ENCODE measurements at regions not wholly inside any gene's neighbourhood (a gene's known extent, or its start where the extent isn't known, plus 50 kb on each side); places are given as distances from the start of the nearest gene placed in this dataset.

DNA sequence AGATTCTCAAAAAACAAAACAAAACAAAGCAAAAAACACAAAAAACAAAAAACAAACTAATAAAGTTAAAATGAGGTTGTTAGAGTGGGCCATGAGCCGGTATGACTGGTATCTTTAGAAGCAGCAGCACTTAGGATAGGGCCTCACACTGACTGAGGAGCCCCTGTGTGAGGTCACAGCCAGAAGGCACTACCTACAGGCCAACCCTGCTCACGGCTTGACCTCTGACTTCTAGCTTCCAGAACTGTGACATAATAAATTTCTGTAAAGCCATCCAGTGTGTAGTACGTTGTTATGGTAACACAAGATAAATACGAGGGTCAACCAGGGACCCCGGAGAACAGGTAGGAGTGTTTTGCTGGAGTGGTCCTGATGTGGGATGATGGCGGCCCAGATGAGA is 629.6 kb downstream of the VRK1 start:
- TF ChIP-seq RAD21 (IDR thresholded peaks at IDR 0.05; ENCODE audit: low read depth) (no peak), TCF12 (IDR thresholded peaks at IDR 0.05; ENCODE audit: low read depth) (no peak), YY1 (IDR thresholded peaks at IDR 0.05; ENCODE audit: low read depth) (no peak), FOXM1 (IDR thresholded peaks at IDR 0.05; ENCODE audit: borderline replicate concordance, low read depth) (no peak), ZBTB7A (IDR thresholded peaks at IDR 0.05; ENCODE audit: low read depth) (no peak), NFIC (IDR thresholded peaks at IDR 0.05) (no peak), TAF1 (IDR thresholded peaks at IDR 0.05; ENCODE audit: low read depth) (no peak), CEBPB (IDR thresholded peaks at IDR 0.05) (no peak), TEAD4 (IDR thresholded peaks at IDR 0.05) (no peak), EP300 (IDR thresholded peaks at IDR 0.05; ENCODE audit: borderline replicate concordance) (no peak), EGR1 (IDR thresholded peaks at IDR 0.05) (no peak), CREB1 (IDR thresholded peaks at IDR 0.05; ENCODE audit: low read depth) (no peak)
- TF ChIP-seq, protein P1, sequence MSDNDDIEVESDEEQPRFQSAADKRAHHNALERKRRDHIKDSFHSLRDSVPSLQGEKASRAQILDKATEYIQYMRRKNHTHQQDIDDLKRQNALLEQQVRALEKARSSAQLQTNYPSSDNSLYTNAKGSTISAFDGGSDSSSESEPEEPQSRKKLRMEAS (IDR thresholded peaks at IDR 0.05): no peak
- TF ChIP-seq, protein P2, sequence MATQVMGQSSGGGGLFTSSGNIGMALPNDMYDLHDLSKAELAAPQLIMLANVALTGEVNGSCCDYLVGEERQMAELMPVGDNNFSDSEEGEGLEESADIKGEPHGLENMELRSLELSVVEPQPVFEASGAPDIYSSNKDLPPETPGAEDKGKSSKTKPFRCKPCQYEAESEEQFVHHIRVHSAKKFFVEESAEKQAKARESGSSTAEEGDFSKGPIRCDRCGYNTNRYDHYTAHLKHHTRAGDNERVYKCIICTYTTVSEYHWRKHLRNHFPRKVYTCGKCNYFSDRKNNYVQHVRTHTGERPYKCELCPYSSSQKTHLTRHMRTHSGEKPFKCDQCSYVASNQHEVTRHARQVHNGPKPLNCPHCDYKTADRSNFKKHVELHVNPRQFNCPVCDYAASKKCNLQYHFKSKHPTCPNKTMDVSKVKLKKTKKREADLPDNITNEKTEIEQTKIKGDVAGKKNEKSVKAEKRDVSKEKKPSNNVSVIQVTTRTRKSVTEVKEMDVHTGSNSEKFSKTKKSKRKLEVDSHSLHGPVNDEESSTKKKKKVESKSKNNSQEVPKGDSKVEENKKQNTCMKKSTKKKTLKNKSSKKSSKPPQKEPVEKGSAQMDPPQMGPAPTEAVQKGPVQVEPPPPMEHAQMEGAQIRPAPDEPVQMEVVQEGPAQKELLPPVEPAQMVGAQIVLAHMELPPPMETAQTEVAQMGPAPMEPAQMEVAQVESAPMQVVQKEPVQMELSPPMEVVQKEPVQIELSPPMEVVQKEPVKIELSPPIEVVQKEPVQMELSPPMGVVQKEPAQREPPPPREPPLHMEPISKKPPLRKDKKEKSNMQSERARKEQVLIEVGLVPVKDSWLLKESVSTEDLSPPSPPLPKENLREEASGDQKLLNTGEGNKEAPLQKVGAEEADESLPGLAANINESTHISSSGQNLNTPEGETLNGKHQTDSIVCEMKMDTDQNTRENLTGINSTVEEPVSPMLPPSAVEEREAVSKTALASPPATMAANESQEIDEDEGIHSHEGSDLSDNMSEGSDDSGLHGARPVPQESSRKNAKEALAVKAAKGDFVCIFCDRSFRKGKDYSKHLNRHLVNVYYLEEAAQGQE (IDR thresholded peaks at IDR 0.05; ENCODE audit: low read depth): no peak
- TF ChIP-seq, protein P3, sequence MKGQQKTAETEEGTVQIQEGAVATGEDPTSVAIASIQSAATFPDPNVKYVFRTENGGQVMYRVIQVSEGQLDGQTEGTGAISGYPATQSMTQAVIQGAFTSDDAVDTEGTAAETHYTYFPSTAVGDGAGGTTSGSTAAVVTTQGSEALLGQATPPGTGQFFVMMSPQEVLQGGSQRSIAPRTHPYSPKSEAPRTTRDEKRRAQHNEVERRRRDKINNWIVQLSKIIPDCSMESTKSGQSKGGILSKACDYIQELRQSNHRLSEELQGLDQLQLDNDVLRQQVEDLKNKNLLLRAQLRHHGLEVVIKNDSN (IDR thresholded peaks at IDR 0.05): no peak

DNA sequence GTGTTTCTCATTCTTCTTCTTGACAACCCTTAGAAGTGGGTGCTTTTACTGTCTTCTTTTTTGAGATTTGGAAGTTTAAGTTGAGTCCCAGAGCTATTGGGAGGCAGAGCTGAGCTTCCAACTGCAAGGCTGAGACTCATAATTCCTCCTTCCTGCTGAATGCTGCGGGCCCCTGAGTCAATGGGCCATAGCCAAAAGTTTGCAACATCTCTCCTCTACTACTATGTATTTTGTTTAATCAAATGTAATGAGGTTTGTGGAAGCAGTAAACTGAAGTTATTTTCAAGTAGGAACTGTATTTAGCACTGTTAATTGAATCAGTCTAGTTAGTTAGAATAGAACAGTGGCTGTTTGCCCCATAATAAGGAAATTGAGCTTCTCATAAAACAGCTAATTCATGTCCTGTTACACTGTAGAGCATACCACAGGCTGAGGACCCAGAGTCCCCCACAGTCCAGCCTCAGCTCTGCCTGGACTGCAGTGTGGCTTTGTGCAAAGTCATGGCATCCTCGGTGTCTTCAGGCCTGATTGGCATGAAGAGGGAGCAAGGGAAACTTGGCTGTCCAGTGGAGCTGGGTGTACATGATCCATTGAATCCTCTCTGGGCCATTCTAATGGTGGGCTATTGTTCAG is 631.7 kb downstream of the VRK1 start:
- TF ChIP-seq FOXM1 (IDR thresholded peaks at IDR 0.05; ENCODE audit: borderline replicate concordance, low read depth) (no peak), RAD21 (IDR thresholded peaks at IDR 0.05; ENCODE audit: low read depth) (no peak)

DNA sequence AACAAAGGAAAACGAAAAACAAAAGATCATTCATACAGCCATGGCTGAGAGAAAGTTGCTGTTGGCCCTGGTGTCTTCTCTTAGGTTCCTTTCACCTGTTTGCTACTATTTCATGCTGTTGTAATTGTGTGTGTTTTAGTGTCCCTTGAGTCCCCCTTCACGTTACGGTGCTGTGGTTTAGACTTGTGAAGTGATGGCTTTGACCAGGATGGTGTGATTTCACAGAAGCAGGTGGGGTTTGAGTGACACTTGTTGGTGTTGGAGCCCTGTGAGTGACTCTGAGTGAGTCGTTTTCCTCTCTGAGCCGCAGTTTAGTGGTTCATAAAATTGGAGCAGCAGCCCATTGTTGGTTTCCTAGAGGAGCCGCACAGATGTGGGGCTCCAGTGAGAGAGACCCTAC is 635.4 kb downstream of the VRK1 start:
- no peak for TF ChIP-seq EGR1 (IDR thresholded peaks at IDR 0.05)
- TF ChIP-seq, protein P2 (IDR thresholded peaks at IDR 0.05; ENCODE audit: low read depth): no peak
- no peak for TF ChIP-seq TCF12 (IDR thresholded peaks at IDR 0.05; ENCODE audit: low read depth)
- TF ChIP-seq, protein P3 (IDR thresholded peaks at IDR 0.05): no peak
- TF ChIP-seq CREB1 (IDR thresholded peaks at IDR 0.05; ENCODE audit: low read depth): no peak
- no peak for TF ChIP-seq NFIC (IDR thresholded peaks at IDR 0.05)
- TF ChIP-seq TAF1 (IDR thresholded peaks at IDR 0.05; ENCODE audit: low read depth): no peak
- TF ChIP-seq ZBTB7A (IDR thresholded peaks at IDR 0.05; ENCODE audit: low read depth): no peak
- no peak for TF ChIP-seq FOXM1 (IDR thresholded peaks at IDR 0.05; ENCODE audit: borderline replicate concordance, low read depth)
- no peak for TF ChIP-seq TEAD4 (IDR thresholded peaks at IDR 0.05)

DNA sequence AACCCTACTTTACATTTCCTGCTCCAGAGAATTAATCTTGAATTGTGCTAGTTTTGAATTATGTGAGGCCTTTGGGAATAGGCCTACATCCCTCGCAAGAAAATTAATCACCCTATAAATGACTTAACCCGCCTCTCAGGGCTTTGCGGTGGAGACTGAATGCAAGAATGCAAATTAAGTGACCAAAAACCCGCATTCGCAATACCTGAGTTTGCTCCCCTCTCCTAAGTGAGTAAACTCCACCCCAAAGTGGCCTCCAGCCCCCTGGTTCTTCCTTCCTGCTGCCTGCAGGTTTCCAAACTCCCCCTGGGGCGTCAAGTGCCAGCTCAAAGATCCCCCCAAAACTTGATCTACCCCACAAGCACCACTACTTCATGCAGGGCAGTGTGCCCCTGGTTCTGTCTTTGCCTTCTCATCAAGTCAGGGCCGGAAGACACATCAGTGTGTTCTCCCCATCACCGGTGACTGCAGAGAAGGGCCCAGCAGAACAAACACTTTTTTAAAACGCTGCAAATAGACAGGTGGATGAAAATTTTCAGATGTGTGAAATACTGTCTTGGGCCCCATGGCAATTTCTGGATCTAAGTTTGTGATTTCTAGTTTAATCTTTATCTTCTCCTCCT is 644.7 kb downstream of the VRK1 start:
- TF ChIP-seq EGR1 (IDR thresholded peaks at IDR 0.05) (no peak), TEAD4 (IDR thresholded peaks at IDR 0.05) (no peak), YY1 (IDR thresholded peaks at IDR 0.05; ENCODE audit: low read depth) (no peak), NFIC (IDR thresholded peaks at IDR 0.05) (no peak), TCF12 (IDR thresholded peaks at IDR 0.05; ENCODE audit: low read depth) (no peak), TAF1 (IDR thresholded peaks at IDR 0.05; ENCODE audit: low read depth) (no peak)
- TF ChIP-seq, protein P1 (IDR thresholded peaks at IDR 0.05): no peak
- TF ChIP-seq, protein P3 (IDR thresholded peaks at IDR 0.05): no peak

DNA sequence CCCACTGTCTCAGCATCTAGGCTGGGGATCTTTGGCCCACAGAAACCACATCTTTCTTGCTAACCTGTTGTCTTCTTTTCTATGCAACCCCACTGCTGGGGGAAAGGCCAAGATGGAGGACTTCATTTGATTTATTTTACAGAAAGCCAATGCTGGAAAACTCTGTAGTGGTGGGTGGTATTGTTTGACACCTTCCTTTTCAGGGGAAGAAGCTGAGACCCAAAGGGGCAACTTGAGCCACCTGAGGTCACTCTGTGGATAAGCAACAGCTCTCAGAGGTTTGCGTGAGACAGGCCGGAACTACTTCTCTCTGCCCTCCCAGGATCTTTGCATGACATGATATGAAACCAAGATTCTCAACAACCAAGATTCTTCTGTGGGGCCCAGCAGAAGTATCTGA is 645.2 kb downstream of the VRK1 start:
- TF ChIP-seq TCF12 (IDR thresholded peaks at IDR 0.05; ENCODE audit: low read depth) (no peak), TEAD4 (IDR thresholded peaks at IDR 0.05) (no peak), CEBPB (IDR thresholded peaks at IDR 0.05) (no peak), EP300 (IDR thresholded peaks at IDR 0.05; ENCODE audit: borderline replicate concordance) (no peak), NFIC (IDR thresholded peaks at IDR 0.05) (no peak), YY1 (IDR thresholded peaks at IDR 0.05; ENCODE audit: low read depth) (no peak), TAF1 (IDR thresholded peaks at IDR 0.05; ENCODE audit: low read depth) (no peak), FOXM1 (IDR thresholded peaks at IDR 0.05; ENCODE audit: borderline replicate concordance, low read depth) (no peak), EGR1 (IDR thresholded peaks at IDR 0.05) (no peak), RAD21 (IDR thresholded peaks at IDR 0.05; ENCODE audit: low read depth) (no peak), ZBTB7A (IDR thresholded peaks at IDR 0.05; ENCODE audit: low read depth) (no peak), CREB1 (IDR thresholded peaks at IDR 0.05; ENCODE audit: low read depth) (no peak)
- TF ChIP-seq, protein P2 (IDR thresholded peaks at IDR 0.05; ENCODE audit: low read depth): no peak
- TF ChIP-seq, protein P1 (IDR thresholded peaks at IDR 0.05): no peak
- TF ChIP-seq, protein P3 (IDR thresholded peaks at IDR 0.05): no peak
